22Rv1 (cell line): ENCODE measurements at regions not wholly inside any gene's neighbourhood (a gene's known extent, or its start where the extent isn't known, plus 50 kb on each side); places are given as distances from the start of the nearest gene placed in this dataset.

Experiments
- H3K27ac ChIP-seq: fragments of 450-650 bp; 2 replicates; pipeline ENCODE4 v1.5.1; 2017
- ZFX ChIP-seq: fragments of 450-650 bp; IDR thresholded peaks from 2 replicates; pipeline ENCODE4 v1.6.1; 2017; ENCODE audit warnings: antibody characterized with exemption, borderline replicate concordance
- TF ChIP-seq, protein P1 (sequence below): fragments of 450-650 bp; IDR thresholded peaks from 2 replicates; pipeline ENCODE4 v1.5.1; 2017; ENCODE audit warnings: mild to moderate bottlenecking

DNA sequence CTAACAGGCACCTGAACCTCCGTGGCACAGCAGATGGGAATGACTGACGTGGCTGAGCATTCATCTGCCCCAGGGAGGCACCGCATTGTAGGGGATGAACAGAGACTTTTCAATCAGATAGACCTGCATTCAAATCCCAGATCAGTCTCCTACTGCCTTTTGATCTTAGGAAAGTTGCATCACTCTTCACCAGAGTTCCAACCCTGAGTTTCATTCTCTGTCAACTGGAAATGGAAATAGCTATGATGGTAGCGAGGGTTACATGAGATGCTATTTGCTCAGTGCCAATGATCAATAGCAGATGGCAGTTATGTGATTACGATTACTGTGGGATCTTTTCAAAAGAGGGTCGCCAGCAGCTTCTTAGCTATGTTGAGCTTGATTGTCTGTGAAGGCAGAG, 189.3 kb upstream of the RFC3 start:
- H3K27ac ChIP-seq = no peak overlapping the region
- no peak for TF ChIP-seq ZFX
- TF ChIP-seq, protein P1, sequence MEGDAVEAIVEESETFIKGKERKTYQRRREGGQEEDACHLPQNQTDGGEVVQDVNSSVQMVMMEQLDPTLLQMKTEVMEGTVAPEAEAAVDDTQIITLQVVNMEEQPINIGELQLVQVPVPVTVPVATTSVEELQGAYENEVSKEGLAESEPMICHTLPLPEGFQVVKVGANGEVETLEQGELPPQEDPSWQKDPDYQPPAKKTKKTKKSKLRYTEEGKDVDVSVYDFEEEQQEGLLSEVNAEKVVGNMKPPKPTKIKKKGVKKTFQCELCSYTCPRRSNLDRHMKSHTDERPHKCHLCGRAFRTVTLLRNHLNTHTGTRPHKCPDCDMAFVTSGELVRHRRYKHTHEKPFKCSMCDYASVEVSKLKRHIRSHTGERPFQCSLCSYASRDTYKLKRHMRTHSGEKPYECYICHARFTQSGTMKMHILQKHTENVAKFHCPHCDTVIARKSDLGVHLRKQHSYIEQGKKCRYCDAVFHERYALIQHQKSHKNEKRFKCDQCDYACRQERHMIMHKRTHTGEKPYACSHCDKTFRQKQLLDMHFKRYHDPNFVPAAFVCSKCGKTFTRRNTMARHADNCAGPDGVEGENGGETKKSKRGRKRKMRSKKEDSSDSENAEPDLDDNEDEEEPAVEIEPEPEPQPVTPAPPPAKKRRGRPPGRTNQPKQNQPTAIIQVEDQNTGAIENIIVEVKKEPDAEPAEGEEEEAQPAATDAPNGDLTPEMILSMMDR = no peak

DNA sequence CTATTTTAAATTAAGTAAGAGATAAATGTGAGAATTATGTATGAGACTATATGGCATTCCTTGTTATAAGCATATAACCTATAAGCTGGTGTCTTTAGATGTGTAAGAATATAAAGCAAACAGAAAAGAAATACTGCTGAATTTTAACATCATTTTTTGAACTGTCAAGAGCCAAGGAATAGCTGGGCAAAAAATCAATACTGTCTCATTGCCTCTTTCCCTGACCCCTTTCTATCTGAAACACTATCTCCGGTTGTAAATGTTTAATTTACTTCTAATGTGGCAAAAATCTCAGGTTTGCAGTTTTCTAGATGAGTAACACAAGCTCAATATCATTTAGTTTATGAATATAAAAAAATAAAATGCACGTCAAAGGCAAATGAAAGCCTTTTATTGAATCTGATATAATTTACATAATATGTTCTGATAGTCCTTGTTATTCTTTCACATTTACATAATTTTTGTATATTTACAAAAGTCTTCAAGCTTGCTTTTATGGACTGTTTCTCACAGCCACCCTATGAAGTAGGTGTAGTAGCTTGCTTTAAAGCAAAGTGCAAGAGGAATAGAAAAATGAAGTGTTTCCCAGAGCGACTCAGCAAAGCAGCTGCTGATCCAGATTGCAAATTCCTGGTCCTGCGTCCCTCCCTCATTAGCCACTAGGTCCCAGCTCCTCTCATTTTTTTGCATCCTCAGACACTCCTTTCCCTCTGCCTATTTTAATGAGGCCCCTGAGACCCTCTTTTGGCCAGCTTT, 188.2 kb upstream of the RFC3 start:
- H3K27ac ChIP-seq = no peak overlapping the region
- TF ChIP-seq ZFX = no peak
- TF ChIP-seq, protein P1 = no peak

DNA sequence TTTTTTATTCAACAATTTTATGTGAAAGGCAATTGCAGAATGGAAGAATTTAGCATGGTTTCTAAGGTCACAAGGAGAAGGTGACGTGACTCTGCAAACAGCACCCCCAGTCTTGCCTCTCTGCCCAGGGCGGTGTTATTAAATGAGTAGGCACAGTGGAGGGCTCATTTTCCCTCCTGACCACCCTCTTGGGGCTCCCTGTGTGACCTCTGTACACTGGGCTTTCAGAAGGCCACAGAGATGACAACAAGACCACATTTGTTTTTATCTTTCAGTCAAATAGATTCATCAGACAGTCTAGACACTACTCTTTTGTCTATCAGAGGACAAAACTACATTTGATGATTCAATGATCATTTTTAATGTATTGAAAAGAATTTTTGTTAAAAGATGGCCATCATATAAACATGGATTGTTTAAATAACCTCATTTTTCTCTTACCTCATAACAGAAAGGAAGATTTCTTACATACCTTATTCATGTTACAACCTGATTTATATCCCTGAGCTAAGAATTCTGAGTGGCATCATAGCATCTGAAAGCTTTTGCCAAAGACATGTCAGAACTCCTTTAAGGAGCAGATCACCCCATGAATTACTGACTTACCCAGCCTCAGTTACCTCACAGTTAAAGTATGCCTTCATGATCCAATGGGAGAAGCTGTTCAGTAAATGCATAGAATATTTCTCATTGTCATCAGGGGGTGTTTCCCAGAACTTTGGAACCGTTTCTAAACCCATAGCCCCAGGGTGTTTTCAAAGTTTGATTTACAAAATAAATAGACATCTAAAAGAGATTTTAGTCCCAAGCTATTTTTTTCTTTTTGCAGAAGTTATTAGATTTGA, 184.0 kb upstream of the RFC3 start:
- TF ChIP-seq, protein P1 = no peak
- TF ChIP-seq ZFX = no peak
- H3K27ac ChIP-seq = no peak overlapping the region

DNA sequence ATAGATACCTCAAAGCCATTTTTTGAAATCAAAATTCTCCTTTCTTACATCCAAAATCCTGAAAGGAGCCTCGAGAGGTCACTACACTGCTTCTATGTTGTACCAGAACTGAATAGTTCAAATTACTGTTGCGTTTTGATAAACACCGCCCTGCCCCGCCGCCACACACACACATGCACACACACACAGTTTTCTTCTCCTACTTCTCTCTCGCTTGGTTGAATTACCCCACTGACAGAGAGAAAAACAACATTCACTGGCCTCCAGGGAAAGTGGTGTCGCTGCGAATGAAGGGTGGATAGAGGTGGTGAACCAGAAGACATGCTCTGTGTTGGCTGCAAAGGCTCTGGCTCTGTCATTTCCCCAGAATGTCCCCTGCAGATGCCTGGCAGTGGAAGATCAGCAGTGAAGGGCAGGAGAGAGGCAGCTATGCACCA, 183.4 kb upstream of the RFC3 start:
- TF ChIP-seq, protein P1 = peak; percentile 6; the same call in 1 of the 2 replicates
- no peak for TF ChIP-seq ZFX

DNA sequence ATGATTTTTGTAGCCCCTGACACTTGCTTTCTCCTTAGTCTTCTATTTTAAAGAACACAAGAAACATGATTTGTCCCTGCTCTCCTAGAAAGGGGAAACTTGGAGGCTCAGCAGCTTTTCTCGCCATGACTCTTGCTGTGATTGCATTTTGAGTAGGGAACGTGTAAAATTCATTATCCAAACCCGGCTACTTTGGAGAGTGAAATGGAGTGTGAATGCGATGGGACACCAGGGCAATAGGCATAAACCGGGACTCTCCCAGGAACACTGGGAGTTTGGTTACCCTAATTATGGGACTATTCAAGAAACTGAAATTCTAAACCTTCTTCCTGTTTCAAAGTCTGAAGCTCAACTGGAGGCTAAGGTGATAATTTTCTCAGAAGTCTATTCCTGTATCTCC, 181.7 kb upstream of the RFC3 start:
- H3K27ac ChIP-seq = no peak overlapping the region
- TF ChIP-seq ZFX = no peak
- TF ChIP-seq, protein P1 = no peak

More for the DNA sequence above, 183.4 kb upstream of the RFC3 start:
- H3K27ac ChIP-seq = no peak overlapping the region

DNA sequence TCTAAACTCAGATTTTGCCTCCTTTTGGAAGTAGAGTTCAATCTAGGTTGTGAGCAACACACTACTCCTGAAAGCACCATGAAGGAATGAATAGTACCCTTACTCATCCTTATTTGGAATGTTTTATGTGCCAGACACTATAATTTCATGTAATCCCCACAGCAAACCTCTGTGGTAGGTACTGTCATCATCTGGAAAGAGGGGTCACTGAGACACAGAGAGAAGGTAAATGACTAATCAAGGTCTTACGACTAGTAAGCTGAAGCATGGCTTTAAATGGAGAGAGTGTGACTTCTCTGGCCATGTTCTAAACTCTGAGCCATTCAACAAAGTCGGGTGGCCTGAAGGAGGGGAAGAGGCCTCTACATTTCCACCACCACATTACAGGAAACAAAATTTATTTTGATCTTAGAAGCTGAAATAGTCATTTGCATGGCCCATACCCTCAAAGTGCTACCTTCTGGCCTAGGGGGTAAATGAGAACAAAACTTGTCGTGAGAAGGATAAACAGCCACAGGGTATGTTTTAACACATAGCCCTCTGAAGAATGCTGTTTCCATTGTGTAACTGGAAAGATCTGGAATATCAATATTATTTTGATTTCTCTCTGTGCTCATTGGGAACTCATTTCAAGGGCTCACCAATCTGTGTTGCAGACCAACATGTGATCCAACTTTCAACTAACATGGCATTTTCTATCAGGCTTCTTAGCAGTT, 180.8 kb upstream of the RFC3 start:
- no peak overlapping the region for H3K27ac ChIP-seq
- TF ChIP-seq, protein P1 = no peak
- TF ChIP-seq ZFX = no peak
